Neural progenitor cell (in vitro differentiated cells): ENCODE measurements at regions not wholly inside any gene's neighbourhood (a gene's known extent, or its start where the extent isn't known, plus 50 kb on each side); places are given as distances from the start of the nearest gene placed in this dataset.

Source experiments
- DNase-seq: peaks from one replicate; pipeline ENCODE4 v3.0.0-alpha.2; 2016; ENCODE audit warnings: low spot score
- H2AFZ ChIP-seq: fragments of 200-600 bp; sonication (generic); replicated peaks from 2 replicates; pipeline ENCODE4 v1.6.1; 2016; ENCODE audit warnings: antibody characterized with exemption
- H3F3A ChIP-seq: fragments of 200-600 bp; sonication (generic); 2 replicates; pipeline ENCODE4 v1.6.1; 2016; ENCODE audit warnings: antibody characterized with exemption, low read depth
- H3K27ac ChIP-seq: fragments of 200-600 bp; sonication (generic); 2 replicates; pipeline ENCODE4 v1.5.1; 2016; ENCODE audit warnings: mild to moderate bottlenecking
- H3K27me3 ChIP-seq: fragments of 200-600 bp; sonication (generic); 2 replicates; pipeline ENCODE4 v1.6.1; 2016; ENCODE audit warnings: mild to moderate bottlenecking, moderate library complexity
- H3K36me3 ChIP-seq: fragments of 200-600 bp; sonication (generic); 2 replicates; pipeline ENCODE4 v1.5.1; 2016
- H3K4me1 ChIP-seq: fragments of 200-600 bp; sonication (generic); 2 replicates; pipeline ENCODE4 v1.6.1; 2016; ENCODE audit warnings: mixed run types
- H3K4me2 ChIP-seq: fragments of 200-600 bp; sonication (generic); 2 replicates; pipeline ENCODE4 v1.6.1; 2016
- H3K4me3 ChIP-seq: fragments of 200-600 bp; sonication (generic); 2 replicates; pipeline ENCODE4 v1.5.1; 2016
- H3K79me2 ChIP-seq: fragments of 200-600 bp; sonication (generic); 2 replicates; pipeline ENCODE4 v1.6.1; 2016; ENCODE audit warnings: low read depth
- H3K9ac ChIP-seq: fragments of 200-600 bp; sonication (generic); 2 replicates; pipeline ENCODE4 v1.6.1; 2016
- H3K9me3 ChIP-seq: fragments of 200-600 bp; sonication (generic); 2 replicates; pipeline ENCODE4 v1.5.1; 2016; ENCODE audit warnings: low read depth
- H4K20me1 ChIP-seq: fragments of 200-600 bp; sonication (generic); 2 replicates; pipeline ENCODE4 v1.6.1; 2016; ENCODE audit warnings: low read depth
- H3K27ac Mint-ChIP-seq: 3 replicates; pipeline ENCODE4 v1.8.0; 2021; ENCODE audit warnings: mixed read lengths
- H3K27me3 Mint-ChIP-seq: 2 replicates; pipeline ENCODE4 v1.8.0; 2022; ENCODE audit warnings: low read depth, mild to moderate bottlenecking, inconsistent platforms, moderate library complexity, mixed read lengths; ENCODE audit not compliant: insufficient read depth
- H3K36me3 Mint-ChIP-seq: 3 replicates; pipeline ENCODE4 v1.8.0; 2021; ENCODE audit warnings: mixed read lengths
- H3K4me1 Mint-ChIP-seq: 3 replicates; pipeline ENCODE4 v1.8.0; 2021; ENCODE audit warnings: mixed read lengths
- H3K4me3 Mint-ChIP-seq: 3 replicates; pipeline ENCODE4 v1.8.0; 2021; ENCODE audit warnings: mild to moderate bottlenecking, moderate library complexity, mixed read lengths
- H3K9me3 Mint-ChIP-seq: 3 replicates; pipeline ENCODE4 v1.8.0; 2020; ENCODE audit warnings: mixed read lengths
- EZH2 ChIP-seq: fragments of 200-600 bp; sonication (generic); IDR thresholded peaks from 2 replicates; pipeline ENCODE4 v1.6.1; 2017; ENCODE audit warnings: antibody characterized with exemption, mild to moderate bottlenecking, moderate library complexity
- EZH2phosphoT487 ChIP-seq: fragments of 200-600 bp; sonication (generic); IDR thresholded peaks from 2 replicates; pipeline ENCODE4 v1.6.1; 2017; ENCODE audit warnings: antibody characterized with exemption
- TF ChIP-seq, protein P1 (sequence below): fragments of 200-600 bp; sonication (generic); IDR thresholded peaks from 2 replicates; pipeline ENCODE4 v1.5.1; 2017; ENCODE audit warnings: antibody characterized with exemption, mild to moderate bottlenecking

DNA sequence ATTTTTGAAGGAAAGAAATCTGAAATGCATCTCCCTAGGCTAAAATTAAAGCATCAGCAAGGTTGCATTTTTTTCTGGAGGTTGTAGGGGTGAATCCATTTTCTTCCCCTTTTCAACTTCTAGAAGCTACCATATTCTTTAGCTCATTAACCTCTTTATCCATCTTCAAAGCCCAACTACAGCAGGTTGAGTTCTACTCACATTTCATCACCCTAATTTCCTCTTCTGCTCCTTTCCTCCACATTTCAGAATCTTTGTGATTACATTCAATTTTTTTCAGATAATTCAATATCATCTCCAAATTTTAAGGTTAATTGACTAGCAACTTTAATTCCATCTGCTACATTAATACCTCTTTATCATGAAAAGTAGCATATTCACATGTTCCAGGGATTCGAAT, 2655.7 kb upstream of the PCDH20 start:
- Mint-ChIP-seq H3K9me3 (no peaks in the 10 kb centered on the region), H3K27ac (no peak overlapping the region), H3K27me3 (no peaks in the 10 kb centered on the region), H3K36me3 (no peaks in the 10 kb centered on the region), H3K4me3 (no peak overlapping the region), H3K4me1 (no peaks in the 10 kb centered on the region)
- Histone ChIP-seq H3K9me3 (no peaks in the 10 kb centered on the region), H3K4me3 (no peak overlapping the region), H3F3A (no peaks in the 10 kb centered on the region), H3K36me3 (no peaks in the 10 kb centered on the region), H2AFZ (no peak overlapping the region), H3K79me2 (no peaks in the 10 kb centered on the region), H3K27me3 (no peaks in the 10 kb centered on the region), H3K9ac (no peak overlapping the region), H3K27ac (no peak overlapping the region), H4K20me1 (no peaks in the 10 kb centered on the region), H3K4me1 (no peaks in the 10 kb centered on the region), H3K4me2 (no peak overlapping the region)
- no peak for DNase-seq
- TF ChIP-seq EZH2phosphoT487 (no peak), EZH2 (no peak)
- TF ChIP-seq, protein P1, sequence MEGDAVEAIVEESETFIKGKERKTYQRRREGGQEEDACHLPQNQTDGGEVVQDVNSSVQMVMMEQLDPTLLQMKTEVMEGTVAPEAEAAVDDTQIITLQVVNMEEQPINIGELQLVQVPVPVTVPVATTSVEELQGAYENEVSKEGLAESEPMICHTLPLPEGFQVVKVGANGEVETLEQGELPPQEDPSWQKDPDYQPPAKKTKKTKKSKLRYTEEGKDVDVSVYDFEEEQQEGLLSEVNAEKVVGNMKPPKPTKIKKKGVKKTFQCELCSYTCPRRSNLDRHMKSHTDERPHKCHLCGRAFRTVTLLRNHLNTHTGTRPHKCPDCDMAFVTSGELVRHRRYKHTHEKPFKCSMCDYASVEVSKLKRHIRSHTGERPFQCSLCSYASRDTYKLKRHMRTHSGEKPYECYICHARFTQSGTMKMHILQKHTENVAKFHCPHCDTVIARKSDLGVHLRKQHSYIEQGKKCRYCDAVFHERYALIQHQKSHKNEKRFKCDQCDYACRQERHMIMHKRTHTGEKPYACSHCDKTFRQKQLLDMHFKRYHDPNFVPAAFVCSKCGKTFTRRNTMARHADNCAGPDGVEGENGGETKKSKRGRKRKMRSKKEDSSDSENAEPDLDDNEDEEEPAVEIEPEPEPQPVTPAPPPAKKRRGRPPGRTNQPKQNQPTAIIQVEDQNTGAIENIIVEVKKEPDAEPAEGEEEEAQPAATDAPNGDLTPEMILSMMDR, result no peak

DNA sequence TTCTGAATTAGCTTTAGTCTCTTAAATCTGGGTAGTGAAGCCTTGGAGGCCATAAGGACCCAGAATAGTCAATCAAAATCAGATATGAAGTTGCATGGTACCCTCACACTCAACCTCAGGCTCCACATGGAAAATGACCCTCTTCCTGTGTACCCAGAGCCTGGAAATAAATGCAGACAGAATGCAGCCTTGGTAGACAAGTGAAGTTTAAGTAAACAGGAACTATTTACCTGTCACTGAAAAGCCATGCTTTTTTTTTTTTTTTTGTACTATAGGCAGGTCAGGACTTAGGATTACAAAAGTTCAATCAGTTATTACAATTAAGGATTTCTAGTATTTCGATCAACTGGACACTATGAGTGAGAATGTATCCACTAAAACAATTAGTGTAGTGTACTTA, 2654.2 kb upstream of the PCDH20 start:
- H2AFZ ChIP-seq, result no peak overlapping the region
- no peak overlapping the region for H3K27ac Mint-ChIP-seq
- no peaks in the 10 kb centered on the region for H3K27me3 Mint-ChIP-seq
- H4K20me1 ChIP-seq, result no peaks in the 10 kb centered on the region
- no peak for DNase-seq
- H3K4me1 Mint-ChIP-seq, result no peaks in the 10 kb centered on the region
- H3K27ac ChIP-seq, result no peak overlapping the region
- no peaks in the 10 kb centered on the region for H3K9me3 Mint-ChIP-seq
- no peak overlapping the region for H3K4me3 ChIP-seq
- H3K4me1 ChIP-seq, result no peaks in the 10 kb centered on the region
- no peaks in the 10 kb centered on the region for H3K9me3 ChIP-seq
- no peaks in the 10 kb centered on the region for H3K36me3 Mint-ChIP-seq
- TF ChIP-seq, protein P1, result no peak
- H3K79me2 ChIP-seq, result no peaks in the 10 kb centered on the region
- no peak overlapping the region for H3K4me3 Mint-ChIP-seq
- no peaks in the 10 kb centered on the region for H3K27me3 ChIP-seq
- H3K36me3 ChIP-seq, result no peaks in the 10 kb centered on the region
- H3F3A ChIP-seq, result no peaks in the 10 kb centered on the region
- H3K4me2 ChIP-seq, result no peak overlapping the region
- H3K9ac ChIP-seq, result no peak overlapping the region

DNA sequence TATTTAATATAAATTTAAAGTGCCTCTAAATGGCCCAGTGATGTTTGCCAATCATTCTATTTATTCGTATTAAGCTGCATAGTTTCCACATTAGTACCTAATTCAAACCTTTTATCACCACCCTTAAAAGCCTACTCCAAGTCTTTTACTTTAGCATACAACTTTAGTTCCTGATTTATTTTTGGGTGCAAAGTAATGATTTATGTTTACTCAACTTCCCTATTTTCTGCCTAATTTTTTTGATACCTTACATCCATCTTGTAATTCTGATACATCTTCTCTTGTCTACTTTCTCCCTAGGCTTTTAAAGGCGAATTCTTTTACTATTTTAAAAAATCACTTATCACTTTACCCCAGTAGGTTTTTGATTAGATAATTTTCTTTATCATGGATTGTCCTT, 2651.1 kb upstream of the PCDH20 start:
- no peak overlapping the region for H3K9ac ChIP-seq
- H3K27me3 Mint-ChIP-seq, result no peaks in the 10 kb centered on the region
- no peak for DNase-seq

More for the DNA sequence above, 2651.1 kb upstream of the PCDH20 start:
- Mint-ChIP-seq H3K9me3 (no peaks in the 10 kb centered on the region), H3K4me3 (no peak overlapping the region), H3K27ac (no peak overlapping the region), H3K36me3 (no peaks in the 10 kb centered on the region), H3K4me1 (no peaks in the 10 kb centered on the region)
- Histone ChIP-seq H3K4me1 (no peaks in the 10 kb centered on the region), H3K4me3 (no peak overlapping the region), H4K20me1 (no peaks in the 10 kb centered on the region), H3K27ac (no peak overlapping the region), H3K9me3 (no peaks in the 10 kb centered on the region), H3K27me3 (no peaks in the 10 kb centered on the region), H3K36me3 (no peaks in the 10 kb centered on the region), H3F3A (no peaks in the 10 kb centered on the region), H3K4me2 (no peak overlapping the region), H2AFZ (no peak overlapping the region), H3K79me2 (no peaks in the 10 kb centered on the region)
- TF ChIP-seq, protein P1, result no peak
- no peak for TF ChIP-seq EZH2
- no peak for TF ChIP-seq EZH2phosphoT487
